Non-pigmented ciliary epithelial cell (primary cell): ENCODE measurements at regions not wholly inside any gene's neighbourhood (a gene's known extent, or its start where the extent isn't known, plus 50 kb on each side); places are given as distances from the start of the nearest gene placed in this dataset.
A peak's percentile ranks its signal among the peaks of the same experiment; 100 is the strongest.

ENCODE experiments used
- DNase-seq: peaks from one replicate; pipeline ENCODE4 v3.0.0-alpha.2; 2010; ENCODE audit warnings: low read depth

- no peak for DNase-seq
Measured at GRCh38 chr15:68871507-68871906, 50.8 kb upstream of the ANP32A start.

- DNase-seq, result no peak
Measured at GRCh38 chr15:68874788-68875187, 54.1 kb upstream of the ANP32A start.

- DNase-seq, result peak; percentile 78
Measured at GRCh38 chr15:68875377-68876116, 54.8 kb upstream of the SPESP1 start.

- no peak for DNase-seq
Measured at GRCh38 chr15:68877626-68878025, 52.7 kb upstream of the SPESP1 start.

GRCh38 chr15:68880382-68880781 is 49.9 kb upstream of the SPESP1 start:
- no peak for DNase-seq
